Transverse colon (tissue), 4 donors: ENCODE measurements at regions not wholly inside any gene's neighbourhood (a gene's known extent, or its start where the extent isn't known, plus 50 kb on each side); places are given as distances from the start of the nearest gene placed in this dataset.

Source experiments
- EP300 ChIP-seq: sonication (generic); formaldehyde crosslinking; IDR thresholded peaks from one replicate; pipeline ENCODE4 v1.6.1; 2017; ENCODE audit warnings: antibody characterized with exemption, low read depth
- POLR2A ChIP-seq: fragments of 450-650 bp; IDR thresholded peaks from one replicate; pipeline ENCODE4 v1.6.1; 2016; ENCODE audit warnings: antibody characterized with exemption, mild to moderate bottlenecking, moderate library complexity
- POLR2AphosphoS5 ChIP-seq, 3 donors: sonication (generic); formaldehyde crosslinking; IDR thresholded peaks; one replicate each; pipeline ENCODE4 v1.6.1; 2016; ENCODE audit warnings: antibody characterized with exemption in 3 of 3
- TF ChIP-seq, protein P1 (sequence below), 5 experiments: fragments of 200-600 bp in 3 of 5; fragments of 450-650 bp in 2 of 5; sonication (generic) in 3 of 5; IDR thresholded peaks; 1 replicate in 2 of 5; 2 replicates in 3 of 5; pipeline ENCODE4 v1.5.1; 2016 to 2017; ENCODE audit warnings: antibody characterized with exemption in 5 of 5, inconsistent platforms in 3 of 5, mild to moderate bottlenecking in 2 of 5, moderate library complexity in 1 of 5

DNA sequence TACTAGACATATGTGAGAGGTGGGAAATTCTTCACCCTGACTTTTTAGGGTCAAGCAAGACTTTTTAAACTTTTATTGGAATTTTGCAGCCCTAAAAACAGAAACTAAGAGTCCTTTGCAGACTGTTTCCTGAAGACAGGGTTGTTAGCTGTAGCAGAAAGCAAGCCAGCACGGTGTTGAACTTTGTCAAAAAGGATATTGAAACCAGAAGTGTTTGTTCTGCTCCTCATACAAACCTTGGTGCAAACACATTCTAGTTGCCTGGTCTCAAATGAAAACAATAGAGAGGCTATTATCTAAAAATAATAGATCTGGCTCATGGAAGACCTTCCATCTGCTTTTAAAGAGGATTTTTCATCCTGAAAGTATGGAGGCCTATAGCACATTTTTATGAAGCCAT lies 65.8 kb upstream of the IGFBP5 start:
- TF ChIP-seq POLR2A (no peak), EP300 (no peak), POLR2AphosphoS5 (IDR thresholded peaks at IDR 0.05) (no peak)
- TF ChIP-seq, protein P1, sequence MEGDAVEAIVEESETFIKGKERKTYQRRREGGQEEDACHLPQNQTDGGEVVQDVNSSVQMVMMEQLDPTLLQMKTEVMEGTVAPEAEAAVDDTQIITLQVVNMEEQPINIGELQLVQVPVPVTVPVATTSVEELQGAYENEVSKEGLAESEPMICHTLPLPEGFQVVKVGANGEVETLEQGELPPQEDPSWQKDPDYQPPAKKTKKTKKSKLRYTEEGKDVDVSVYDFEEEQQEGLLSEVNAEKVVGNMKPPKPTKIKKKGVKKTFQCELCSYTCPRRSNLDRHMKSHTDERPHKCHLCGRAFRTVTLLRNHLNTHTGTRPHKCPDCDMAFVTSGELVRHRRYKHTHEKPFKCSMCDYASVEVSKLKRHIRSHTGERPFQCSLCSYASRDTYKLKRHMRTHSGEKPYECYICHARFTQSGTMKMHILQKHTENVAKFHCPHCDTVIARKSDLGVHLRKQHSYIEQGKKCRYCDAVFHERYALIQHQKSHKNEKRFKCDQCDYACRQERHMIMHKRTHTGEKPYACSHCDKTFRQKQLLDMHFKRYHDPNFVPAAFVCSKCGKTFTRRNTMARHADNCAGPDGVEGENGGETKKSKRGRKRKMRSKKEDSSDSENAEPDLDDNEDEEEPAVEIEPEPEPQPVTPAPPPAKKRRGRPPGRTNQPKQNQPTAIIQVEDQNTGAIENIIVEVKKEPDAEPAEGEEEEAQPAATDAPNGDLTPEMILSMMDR (IDR thresholded peaks at IDR 0.05) = no peak
